CD4-positive, alpha-beta T cell treated with Interleukin-17A for 4 hours (primary cell): ENCODE measurements at regions not wholly inside any gene's neighbourhood (a gene's known extent, or its start where the extent isn't known, plus 50 kb on each side); places are given as distances from the start of the nearest gene placed in this dataset.
"Not testable (repeated sequence)": the region's sequence is repeated elsewhere in the genome, so short reads cannot be mapped to it uniquely, and the experiment has no call there.

Experiments used
- DNase-seq: peaks from one replicate; pipeline ENCODE4 v3.0.0-alpha.2; 2020; ENCODE audit warnings: mixed read lengths

DNA sequence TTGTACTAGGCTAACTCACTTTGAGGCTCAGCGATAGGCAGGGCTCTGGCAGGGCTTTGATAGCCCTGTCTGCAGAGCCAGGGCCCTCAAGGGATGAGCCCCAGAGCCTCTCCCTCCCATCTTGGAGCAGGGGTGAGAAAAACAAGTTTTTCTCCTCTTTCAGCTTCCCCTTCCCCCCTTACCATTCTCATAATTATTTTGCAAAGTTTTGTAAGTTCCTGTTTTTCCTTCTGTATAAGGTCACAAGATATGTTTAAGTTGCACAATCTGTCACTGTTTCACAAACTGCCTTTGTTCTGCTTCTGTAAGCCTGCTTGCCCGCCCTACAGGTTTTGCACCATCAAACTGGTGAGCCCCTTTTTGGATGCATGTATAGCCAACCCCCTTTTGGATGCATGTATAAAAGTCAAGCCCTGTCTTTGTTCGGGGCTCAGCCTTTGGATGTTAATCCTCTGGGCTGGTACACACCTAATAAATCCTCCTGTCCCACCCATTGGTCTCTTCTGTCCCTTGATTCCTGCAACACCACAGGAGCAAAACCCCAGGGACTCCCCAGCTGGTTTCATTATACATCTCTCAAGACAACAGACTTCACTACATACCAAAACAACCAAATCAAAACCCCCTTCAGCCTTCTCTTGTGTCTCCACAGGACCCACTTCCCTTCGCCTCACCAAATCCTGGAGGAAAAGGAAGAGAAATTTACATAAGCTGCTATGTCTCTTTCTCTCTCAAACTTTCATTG, 52.5 kb upstream of the RESF1 start:
- no peak for DNase-seq

DNA sequence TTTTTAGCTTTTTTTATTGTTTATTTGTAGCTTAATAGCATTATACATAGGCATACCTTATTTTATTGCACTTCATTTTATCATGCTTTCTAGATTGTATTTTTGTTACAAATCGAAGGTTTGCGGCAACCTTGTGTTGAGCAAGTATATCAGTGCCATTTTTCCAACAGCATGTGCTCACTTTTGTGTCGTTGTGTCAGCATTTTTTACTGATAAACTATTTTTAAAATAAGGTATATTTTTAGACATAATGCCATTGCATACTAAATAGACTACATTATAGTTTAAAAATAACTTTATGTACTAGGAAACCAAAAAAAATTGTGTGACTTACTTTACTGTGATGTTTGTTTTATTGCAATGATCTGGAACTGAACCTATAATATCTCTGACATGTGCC, 56.2 kb upstream of the RESF1 start:
- DNase-seq = no peak

DNA sequence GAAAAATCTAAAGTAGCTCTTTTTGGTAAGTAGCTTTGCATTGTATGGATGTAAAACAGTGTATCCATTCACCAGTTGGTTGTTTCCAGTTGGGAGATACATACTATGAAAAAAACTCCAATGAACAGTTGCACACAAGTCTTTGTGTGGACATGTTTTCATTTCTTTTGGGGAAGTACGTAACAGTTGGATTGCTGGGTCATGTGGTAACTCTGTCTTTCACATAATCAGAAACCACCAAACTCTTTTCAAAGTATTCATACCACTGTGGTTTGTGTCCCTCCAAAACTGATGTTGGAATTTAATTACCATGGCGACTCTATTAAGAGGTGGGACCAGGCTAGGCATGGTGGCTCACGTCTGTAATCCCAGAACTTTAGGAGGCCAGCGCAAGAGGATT, 58.9 kb upstream of the RESF1 start:
- DNase-seq = no peak

DNA sequence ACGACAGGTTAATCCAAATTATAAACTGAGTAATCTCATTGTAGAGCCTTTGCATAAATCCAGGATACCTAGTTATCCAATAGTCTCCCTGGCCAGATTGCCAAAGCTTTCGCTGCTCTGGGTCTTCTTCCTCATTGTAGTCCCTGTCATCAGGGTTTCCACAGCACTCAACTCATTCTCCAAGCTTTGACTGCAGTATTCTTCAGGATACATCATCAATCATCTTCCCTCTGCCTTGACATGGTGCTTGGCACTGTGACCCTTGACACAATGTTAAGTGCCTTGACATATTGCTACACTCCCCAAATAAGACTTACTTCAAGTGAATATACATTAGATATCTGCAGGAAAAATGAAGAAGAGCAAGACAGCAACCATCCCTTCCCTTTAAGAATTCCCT, 60.1 kb upstream of the RESF1 start:
- DNase-seq = no peak

DNA sequence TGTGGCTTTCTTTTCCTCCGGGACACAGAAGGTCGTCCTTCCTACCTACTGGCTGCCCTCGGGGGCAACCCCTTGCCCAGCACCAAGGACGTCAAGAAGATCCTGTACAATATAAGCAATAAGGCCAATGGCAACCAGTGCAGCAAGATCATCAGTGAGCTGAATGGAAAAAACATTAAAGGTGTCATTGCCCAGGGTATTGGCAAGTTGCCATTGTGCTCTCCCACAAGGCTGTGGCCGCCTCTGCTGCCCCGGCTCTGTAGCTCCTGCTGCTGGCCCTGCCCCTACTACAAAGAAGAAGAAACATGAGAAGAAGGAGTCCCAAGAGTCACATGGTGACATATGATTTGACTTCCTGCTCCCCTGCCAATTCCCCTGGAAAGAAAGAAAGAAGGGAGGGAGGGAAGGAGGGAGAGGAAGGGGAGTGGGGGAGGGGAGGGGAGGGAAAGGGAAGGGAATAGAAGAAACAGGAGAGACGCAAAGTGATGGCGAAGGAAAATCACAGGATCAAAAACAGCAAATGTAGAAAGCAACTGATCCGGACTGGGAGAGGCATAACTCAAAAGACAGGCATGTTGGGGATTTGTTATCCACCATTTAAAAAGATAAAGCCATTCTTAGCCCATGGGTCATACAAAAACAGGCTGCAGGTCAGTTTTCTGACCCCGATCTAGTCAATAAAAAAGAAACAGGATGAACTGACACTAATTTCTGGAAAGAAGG, 61.3 kb upstream of the RESF1 start:
- peak; percentile 43 for DNase-seq

DNA sequence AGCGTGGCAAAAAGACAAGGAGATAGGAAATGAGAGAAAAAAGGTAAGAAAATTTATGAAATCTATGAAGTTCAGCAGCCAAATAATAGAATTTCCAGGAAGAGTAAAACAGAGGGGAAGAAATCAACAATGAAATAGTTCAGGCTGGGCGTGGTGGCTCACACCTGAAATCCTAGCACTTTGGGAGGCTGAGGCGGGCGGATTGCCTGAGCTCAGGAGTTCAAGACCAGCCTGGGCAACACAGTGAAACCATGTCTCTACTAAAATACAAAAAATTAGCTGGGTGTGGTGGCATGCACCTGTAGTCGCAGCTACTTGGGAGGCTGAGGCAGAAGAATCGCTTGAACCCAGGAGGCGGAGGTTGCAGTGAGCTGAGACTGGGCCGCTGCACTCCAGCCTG, 62.1 kb upstream of the RESF1 start:
- not testable (repeated sequence) for DNase-seq

DNA sequence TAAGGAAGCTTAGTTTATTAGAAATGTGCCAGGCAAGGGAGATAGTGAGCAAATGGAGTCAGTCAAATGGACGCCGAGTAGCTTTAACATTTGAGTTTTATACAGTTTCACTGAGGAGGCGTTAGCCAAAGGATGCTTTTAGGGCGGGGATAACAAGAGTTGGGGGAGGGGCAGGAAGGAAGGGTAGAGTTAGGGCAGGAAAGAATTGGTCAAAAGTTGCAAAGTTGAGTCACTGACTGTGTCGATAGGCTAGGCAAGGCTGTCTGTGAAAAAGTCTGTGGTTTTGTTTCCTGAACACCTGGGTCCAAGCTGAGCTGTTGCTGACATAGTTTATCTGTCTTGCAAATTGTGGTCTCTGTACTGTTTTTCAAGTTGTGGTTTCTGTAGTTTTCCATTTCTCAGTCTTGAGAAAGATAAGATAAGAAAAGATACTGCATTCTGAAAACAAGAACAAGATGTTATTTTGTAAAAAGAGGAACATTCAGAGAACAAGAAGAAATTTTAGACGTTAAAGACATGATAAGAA, 62.6 kb upstream of the RESF1 start:
- DNase-seq = peak; percentile 89

DNA sequence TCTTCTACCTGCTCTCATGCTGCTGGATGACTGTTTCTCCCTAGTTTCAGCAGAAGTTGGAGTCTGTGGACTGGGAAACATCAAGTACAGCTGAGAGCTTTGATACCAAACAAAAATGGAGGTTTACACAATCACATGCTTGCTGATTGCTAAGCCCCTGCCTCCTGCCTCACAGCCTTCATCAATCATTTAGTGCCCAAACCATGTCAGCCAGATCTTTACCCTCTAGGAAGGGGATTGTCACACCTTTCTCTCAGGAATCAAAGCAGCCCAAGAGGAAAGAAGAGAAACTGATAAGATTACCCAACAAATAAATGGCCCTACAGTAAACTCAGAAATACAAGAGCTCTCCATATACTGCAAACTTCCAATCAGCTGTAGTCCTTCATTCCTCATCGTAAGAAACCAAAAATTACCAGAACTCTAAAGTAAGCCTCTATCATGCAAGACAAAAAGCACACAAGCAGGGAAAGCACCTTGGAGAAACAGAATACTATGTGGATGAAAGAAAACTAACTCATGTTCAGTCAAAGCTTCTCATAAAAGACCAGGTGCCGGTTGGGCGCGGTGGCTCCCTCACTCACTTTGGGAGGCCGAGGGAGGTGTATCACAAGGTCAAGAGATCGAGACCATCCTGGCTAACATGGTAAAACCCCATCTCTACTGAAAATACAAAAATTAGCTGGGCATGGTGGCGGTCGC, 63.6 kb upstream of the RESF1 start:
- DNase-seq = peak; percentile 22

DNA sequence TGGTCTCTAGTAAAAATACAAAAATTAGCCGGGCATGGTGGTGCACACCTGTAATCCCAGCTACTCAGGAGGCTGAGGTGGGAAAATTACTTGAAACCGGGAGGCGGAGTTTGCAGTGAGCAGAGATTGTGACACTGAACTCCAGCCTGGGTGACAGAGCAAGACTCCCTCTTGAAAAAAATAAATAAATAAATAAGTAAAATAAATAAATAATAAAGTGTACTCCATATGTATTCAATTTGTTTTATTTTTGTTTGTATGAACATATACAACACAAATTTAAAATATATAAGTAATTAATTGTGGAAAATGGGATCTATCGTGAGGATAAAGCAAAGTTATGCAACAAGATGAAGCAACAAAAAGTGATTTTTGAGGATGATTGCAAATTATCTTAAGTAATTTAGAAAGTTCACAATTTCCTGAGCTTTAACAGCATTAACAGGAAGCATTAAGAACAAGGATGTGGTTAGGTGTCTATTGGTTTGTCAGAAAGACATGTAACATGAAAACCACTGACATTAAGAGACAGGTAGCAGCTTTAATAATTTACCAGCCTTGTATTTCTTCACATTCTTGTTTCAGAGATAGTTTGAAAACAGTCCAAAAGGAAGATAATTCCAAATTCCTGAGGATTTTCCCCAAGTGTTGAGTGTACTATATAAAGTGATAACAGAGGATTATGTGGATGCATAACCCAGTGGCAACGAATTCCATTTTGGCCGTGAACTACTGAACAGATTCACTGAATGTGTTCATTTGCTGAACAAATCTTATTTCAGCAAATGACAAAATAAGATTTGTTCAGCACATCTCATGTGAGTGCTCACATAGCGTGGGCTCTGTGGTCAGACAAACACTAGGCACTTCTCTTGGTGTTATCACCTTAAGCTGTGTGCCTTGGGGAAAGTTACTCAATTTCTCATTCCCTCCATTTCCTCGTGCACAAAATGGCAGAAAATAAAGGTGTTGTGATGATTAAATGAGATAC, 68.6 kb upstream of the RESF1 start:
- DNase-seq = peak; percentile 36

DNA sequence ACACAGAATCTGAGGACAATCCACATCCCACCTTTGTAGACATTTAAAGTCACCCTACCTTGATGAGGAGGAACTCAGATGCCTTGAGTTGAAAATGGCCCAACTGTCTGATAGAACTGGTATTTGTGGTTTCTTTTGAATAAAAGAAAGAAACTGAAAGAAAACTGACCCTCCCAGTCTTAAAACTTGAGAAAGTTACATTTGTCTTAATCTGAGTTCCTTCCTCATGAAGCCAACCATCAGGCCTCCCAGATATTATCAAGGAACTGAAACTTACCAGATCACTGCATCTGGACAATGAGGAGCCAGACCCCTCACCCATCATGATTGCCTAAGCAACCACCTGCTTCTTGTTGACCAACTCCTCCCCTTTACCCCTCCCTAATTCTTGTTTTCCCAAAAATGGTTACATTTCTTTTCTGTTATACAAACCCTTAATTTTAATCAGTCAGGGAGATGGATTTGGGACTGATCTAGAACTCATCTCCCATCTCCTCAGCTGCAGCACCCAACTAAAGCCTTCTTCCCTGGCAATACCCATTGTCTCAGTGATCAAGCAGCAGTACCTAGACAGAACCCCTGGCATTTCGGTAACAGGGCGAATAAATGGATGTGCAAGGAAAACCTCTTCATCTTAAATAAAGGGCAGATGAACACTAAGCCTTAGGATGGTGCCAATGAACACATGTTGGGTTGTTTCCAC, 72.0 kb upstream of the RESF1 start:
- no peak for DNase-seq

DNA sequence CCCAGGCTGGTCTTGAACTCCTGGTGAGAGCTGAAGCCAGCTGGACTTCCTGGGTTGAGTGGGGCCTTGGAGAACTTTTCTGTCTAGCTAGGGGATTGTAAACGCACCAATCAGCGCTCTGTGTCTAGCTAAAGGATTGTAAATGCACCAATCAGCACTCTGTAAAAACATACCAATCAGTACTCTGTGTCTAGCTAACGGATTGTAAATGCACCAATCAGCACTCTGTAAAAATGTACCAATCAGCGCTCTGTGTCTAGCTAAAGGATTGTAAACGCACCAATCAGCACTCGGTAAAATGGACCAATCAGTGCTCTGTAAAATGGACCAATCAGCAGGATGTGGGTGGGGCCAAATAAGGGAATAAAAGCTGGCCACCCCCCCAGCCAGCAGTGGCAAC, 76.5 kb upstream of the RESF1 start:
- DNase-seq = not testable (repeated sequence)

DNA sequence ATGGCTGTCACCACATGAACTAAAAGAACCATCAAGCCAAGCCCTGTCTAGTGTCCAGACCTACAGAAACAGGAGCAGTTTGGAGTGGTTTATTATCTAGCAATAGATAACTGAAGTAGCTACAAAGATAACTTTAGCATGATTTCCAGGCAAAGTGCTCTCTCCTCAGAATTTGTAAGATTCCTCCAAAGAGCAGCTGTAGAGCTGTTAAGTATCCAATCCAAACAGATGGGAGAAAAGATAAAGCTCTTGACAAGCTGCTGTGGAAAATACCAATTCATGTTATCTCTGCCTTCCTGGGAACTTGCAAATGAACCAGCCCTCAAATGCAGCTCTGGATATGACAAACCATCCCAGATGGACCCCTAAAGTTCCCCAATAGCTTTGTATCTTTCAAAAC, 78.9 kb upstream of the RESF1 start:
- DNase-seq = no peak

DNA sequence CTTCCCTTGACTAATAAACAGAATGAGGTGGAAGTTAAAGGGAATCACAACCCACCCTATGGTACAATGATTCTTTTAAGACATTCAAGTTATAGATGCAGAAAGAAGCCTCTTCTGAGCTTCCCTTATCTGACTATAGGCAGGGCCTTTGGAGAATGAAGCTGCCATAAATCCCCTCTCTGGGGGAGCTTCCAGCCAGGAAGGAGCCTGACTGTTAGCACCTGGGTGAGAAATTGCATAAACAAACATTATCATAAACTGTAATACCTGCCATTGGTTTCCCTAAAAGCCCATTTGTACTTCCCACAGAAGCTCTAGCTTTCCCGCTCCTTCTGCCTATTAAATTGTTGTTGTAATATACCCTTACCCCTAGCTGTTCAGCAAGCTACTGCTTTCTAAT, 81.3 kb upstream of the RESF1 start:
- no peak for DNase-seq

DNA sequence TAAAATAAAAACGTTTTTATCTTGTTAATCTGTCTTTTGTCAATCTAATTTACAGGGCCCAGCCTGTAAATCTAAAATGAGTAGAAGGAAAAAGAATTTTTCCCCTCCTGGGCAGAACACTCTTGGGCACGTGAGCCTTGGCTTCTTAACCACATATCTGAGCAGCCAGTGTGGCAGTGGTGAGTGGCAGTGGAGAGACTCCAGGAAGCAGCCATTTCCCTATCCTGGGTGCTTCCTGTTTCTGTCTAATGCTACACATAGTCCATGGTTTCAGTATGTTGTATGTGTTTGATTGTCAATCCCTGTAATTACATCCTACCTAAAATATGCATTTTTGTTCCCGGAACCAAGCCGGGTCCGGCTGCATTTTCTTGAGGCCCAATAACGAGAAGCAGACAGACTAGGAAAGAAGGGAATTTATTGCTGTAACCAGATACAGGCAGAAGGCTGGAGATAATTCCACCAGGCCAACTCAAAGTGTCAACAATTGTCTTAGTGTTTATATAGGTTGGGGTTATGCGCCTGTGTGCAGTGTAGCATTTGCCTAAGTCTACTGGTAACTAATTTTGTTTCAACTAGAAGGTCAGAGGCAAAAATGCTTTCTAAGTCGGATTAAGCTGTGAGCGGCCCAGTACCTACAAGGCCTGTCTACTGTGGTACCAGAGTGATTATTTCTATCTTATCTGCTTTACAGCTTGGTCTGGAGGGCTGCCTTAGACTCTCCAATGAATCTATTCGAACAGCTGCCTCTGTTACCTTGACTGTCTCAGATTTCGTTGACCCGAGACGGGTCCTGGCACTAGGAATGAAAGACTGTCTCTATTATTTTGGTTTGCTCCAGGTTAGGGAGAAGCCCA, 82.4 kb upstream of the RESF1 start:
- peak; percentile 43 for DNase-seq

DNA sequence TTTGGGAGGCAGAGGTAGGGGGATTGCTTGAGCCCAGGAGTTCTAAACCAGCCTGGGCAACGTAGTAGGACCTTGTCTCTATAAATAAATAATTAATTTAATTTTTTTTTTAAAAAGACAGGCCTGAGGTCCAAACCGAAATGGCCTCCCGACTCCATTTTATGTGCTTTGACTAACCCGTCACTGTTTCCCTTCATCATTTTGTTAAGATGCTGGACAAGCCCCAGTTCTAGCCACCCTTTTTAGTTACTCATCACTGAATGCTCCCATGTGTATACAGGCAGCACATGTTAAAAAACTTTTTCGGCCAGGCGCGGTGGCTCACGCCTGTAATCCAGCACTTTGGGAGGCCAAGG, 83.6 kb upstream of the RESF1 start:
- DNase-seq = no peak

DNA sequence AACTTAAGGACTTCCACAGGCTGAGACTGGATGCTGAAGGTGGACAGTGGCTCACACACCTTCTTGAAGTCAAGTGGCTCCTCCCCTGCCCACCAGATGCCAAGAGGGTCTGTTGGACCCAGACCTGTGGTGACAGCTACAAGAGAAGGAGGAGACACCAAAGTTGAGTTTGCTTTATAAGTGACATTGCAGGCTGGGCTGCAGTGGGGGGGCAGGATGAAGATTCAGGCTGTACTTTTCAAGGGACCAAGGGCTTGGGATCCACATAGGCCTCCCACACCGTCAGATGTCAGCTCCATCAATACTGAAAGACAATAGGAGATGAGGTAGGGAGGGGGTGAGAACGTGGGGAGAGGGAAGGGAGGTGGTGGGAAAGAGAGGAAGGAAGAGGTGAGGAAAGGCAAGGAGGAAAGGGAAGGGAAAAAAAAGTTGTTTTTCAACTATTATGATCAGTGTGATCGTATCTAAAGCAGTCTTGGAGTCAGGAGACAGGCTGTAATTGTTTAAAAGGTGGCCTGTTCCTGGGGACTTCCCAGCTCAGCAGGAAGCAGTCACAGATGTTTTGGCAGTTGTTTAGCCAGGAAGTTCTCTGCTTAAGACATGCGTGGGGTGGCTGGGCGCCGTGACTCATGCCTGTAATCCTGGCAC, 84.1 kb upstream of the RESF1 start:
- peak; percentile 84 for DNase-seq

DNA sequence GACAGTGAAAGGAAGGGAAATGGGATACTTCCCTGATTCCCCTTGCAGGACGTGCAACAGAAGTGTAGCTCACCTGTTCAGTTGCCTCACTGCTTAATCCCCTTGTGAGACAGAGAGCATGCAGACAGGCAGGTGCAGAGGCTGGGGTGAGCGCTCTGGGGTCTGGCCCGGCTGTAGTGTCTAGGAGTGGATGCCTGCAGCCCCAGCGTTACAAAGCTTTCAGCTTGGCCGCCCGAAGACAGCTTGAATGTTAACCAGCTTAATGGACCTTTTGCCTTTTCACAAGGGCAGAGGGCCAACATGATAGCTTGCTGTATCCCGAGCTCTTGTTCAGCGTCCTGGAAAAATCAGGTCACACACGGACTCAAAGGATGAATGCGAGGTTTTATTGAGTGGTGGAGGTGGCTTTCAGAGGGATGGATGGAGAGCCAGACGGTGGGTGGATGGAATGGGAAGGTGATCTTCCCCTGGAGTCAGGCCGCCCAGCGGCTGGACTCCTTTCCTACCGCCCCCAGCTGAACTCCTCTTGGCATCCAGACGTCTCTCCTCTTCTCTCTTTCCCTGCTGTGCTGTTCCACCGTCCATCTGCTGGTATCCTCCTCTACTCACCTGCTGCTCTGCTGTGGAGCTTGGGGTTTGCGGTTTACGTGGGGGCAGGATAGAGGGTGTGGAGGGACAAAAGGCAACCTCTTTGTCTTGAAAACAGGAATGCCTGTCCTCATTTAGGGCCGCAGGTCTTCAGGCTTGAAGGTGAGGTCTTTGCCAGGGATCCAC, 86.2 kb upstream of the RESF1 start:
- no peak for DNase-seq

DNA sequence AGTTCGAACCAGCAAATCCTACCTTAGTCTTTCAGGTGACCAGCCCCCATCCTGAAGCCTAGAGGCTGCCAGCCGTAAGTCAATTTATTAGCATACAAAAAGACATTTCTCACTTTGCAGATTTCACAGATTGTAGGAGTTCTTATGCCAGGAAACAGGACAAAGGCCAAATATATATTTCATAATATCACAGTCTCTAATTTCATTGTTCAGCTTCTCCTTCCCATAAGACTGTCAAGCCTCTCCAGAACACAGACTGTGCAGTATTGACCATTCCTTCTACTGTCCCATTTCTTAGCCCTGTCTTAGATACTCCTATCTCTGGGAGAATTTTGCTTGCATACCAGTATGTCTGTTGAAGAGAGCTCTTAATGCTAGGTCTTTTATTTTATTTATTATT, 89.2 kb upstream of the RESF1 start:
- DNase-seq = no peak

DNA sequence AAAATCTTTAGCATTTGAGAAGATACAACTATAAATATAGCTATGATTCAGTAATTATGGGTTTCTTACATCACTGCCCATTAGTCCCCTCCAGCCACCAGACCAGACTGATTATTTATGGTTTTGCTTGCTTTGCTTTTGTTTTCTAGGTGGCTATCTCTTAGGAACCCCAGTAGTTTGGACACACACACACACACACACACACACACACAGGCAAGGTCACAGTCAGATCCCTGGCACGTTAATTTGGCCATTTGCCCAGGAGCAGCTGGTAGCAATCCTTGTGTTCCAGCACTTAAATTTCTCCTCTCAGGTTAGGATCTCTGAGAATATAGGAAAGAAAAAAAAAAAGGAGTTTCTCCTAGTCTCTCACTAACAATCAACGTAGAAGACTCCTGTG, 90.2 kb upstream of the RESF1 start:
- no peak for DNase-seq

DNA sequence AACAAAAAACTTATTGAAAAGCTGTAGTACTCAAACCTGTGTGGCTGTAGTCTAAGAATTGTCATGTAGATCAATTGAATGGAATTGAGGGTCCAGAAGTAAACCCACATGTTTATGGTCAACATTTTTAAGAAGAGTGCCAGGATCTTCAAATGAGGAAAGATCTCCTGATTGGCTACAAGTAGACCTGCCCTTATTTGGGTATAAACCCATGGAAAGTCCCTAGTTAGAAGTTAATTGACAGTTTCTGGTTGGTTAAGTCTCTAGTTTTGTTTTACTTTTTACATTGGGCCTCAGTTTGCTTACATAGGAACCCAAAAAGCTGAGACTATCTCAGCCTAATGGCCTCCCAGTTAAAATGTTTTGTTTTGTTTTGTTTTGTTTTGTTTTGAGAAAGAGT, 91.9 kb upstream of the RESF1 start:
- no peak for DNase-seq
